PC-3 (cell line): ENCODE measurements at regions not wholly inside any gene's neighbourhood (a gene's known extent, or its start where the extent isn't known, plus 50 kb on each side); places are given as distances from the start of the nearest gene placed in this dataset.

Source experiments
- ATAC-seq: fragments of 200-7000 bp; cut with Tn5 transposase; 2 replicates; pipeline ENCODE4 v1.9.1; 2020; ENCODE audit warnings: mild to moderate bottlenecking, moderate library complexity
- BruUV-seq: library from RNA; stranded (reverse); fragments of 400-500 nt; replicated peaks from 2 replicates; lab custom pipeline; 2021; lab: Mats Ljungman, UMichigan
- CTCF ChIA-PET: fragments of 300-600 bp; sonication (Branson Sonifier 250); formaldehyde crosslinking; loops from one replicate; lab custom pipeline; 2022; ENCODE audit warnings: antibody characterized with exemption; lab: Charles Lee
- POLR2A ChIA-PET: fragments of 300-600 bp; sonication (Branson Sonifier 250); formaldehyde crosslinking; loops from one replicate; lab custom pipeline; 2022; ENCODE audit warnings: antibody characterized with exemption; ENCODE audit not compliant: unreplicated experiment; lab: Charles Lee
- DNase-seq: peaks from one replicate; pipeline ENCODE4 v3.0.0-alpha.2; 2015
- H2AFZ ChIP-seq: fragments of 300-600 bp; sonication (generic); 2 replicates; pipeline ENCODE4 v1.6.0; 2016; ENCODE audit warnings: antibody characterized with exemption, low read length
- H3F3A ChIP-seq: fragments of 300-600 bp; sonication (generic); one replicate; pipeline ENCODE4 v1.6.0; 2017; ENCODE audit warnings: antibody characterized with exemption, low read length, control low read depth, mild to moderate bottlenecking; ENCODE audit not compliant: unreplicated experiment
- H3K27ac ChIP-seq: fragments of 300-600 bp; sonication (generic); 2 replicates; pipeline ENCODE4 v1.5.1; 2016; ENCODE audit warnings: mild to moderate bottlenecking, low read length
- H3K27me3 ChIP-seq: fragments of 300-600 bp; sonication (generic); 2 replicates; pipeline ENCODE4 v1.6.1; 2016; ENCODE audit warnings: low read length, mixed read lengths
- H3K36me3 ChIP-seq: fragments of 300-600 bp; sonication (generic); 2 replicates; pipeline ENCODE4 v1.6.1; 2016; ENCODE audit warnings: low read depth, mixed run types, low read length, mixed read lengths
- H3K4me1 ChIP-seq: fragments of 300-600 bp; sonication (generic); 2 replicates; pipeline ENCODE4 v1.5.1; 2016; ENCODE audit warnings: low read length; ENCODE audit not compliant: insufficient read depth
- H3K4me2 ChIP-seq: fragments of 300-600 bp; sonication (generic); 2 replicates; pipeline ENCODE4 v1.6.0; 2016; ENCODE audit warnings: low read length
- H3K4me3 ChIP-seq: fragments of 300-600 bp; sonication (generic); 2 replicates; pipeline ENCODE4 v1.5.1; 2016; ENCODE audit warnings: mild to moderate bottlenecking, low read length, mixed read lengths
- H3K79me2 ChIP-seq: fragments of 300-600 bp; sonication (generic); 2 replicates; pipeline ENCODE4 v1.6.1; 2017; ENCODE audit warnings: low read length, mixed read lengths
- H3K9ac ChIP-seq: fragments of 300-600 bp; sonication (generic); 2 replicates; pipeline ENCODE4 v1.6.0; 2016; ENCODE audit warnings: mild to moderate bottlenecking, low read length
- H3K9me2 ChIP-seq: fragments of 300-600 bp; sonication (generic); replicated peaks from 2 replicates; pipeline ENCODE4 v1.6.1; 2016; ENCODE audit warnings: mixed run types, low read length, mixed read lengths
- H3K9me3 ChIP-seq: fragments of 300-600 bp; sonication (generic); 2 replicates; pipeline ENCODE4 v1.6.1; 2016; ENCODE audit warnings: low read length, mixed read lengths
- H4K20me1 ChIP-seq: fragments of 300-600 bp; sonication (generic); 2 replicates; pipeline ENCODE4 v1.6.1; 2016; ENCODE audit warnings: low read length, mixed read lengths
- EZH2 ChIP-seq: fragments of 300-600 bp; sonication (generic); IDR thresholded peaks from one replicate; pipeline ENCODE4 v1.6.1; 2017; ENCODE audit warnings: antibody characterized with exemption, mild to moderate bottlenecking, low read length; ENCODE audit not compliant: unreplicated experiment
- EZH2phosphoT487 ChIP-seq: fragments of 300-600 bp; sonication (generic); IDR thresholded peaks from 2 replicates; pipeline ENCODE4 v1.6.1; 2018; ENCODE audit warnings: mild to moderate bottlenecking, antibody characterized with exemption, low read length, borderline replicate concordance
- intact Hi-C: fragments of 100-400 bp; cut with micrococcal nuclease; formaldehyde crosslinking; loops from 2 replicates; pipeline ENCODE4 v1.9.0; 2023
- TF ChIP-seq, protein P1 (sequence below): fragments of 300-600 bp; sonication (generic); conservative IDR thresholded peaks from 2 replicates; pipeline ENCODE4 v1.5.1; 2017; ENCODE audit warnings: antibody characterized with exemption, low read depth, mild to moderate bottlenecking, low read length

GRCh38 chr4:8698341-8699062 lies 105.9 kb downstream of the CPZ start:
- no peaks in the 10 kb centered on the region for H3K9me2 ChIP-seq
- H3K79me2 ChIP-seq: no peaks in the 10 kb centered on the region
- DNase-seq: no peak
- peaks cover 94% of the 10 kb centered on the region for H3K27me3 ChIP-seq
- H3K9me3 ChIP-seq: no peaks in the 10 kb centered on the region
- H3K27ac ChIP-seq: no peak overlapping the region
- no peaks in the 10 kb centered on the region for H3F3A ChIP-seq
- BruUV-seq: no TSS peak
- H3K4me1 ChIP-seq: no peaks in the 10 kb centered on the region
- no peak overlapping the region for H3K9ac ChIP-seq
- ATAC-seq: no peak
- H3K4me3 ChIP-seq: no peak overlapping the region
- no peaks in the 10 kb centered on the region for H3K36me3 ChIP-seq
- H4K20me1 ChIP-seq: no peaks in the 10 kb centered on the region
- TF ChIP-seq, protein P1, sequence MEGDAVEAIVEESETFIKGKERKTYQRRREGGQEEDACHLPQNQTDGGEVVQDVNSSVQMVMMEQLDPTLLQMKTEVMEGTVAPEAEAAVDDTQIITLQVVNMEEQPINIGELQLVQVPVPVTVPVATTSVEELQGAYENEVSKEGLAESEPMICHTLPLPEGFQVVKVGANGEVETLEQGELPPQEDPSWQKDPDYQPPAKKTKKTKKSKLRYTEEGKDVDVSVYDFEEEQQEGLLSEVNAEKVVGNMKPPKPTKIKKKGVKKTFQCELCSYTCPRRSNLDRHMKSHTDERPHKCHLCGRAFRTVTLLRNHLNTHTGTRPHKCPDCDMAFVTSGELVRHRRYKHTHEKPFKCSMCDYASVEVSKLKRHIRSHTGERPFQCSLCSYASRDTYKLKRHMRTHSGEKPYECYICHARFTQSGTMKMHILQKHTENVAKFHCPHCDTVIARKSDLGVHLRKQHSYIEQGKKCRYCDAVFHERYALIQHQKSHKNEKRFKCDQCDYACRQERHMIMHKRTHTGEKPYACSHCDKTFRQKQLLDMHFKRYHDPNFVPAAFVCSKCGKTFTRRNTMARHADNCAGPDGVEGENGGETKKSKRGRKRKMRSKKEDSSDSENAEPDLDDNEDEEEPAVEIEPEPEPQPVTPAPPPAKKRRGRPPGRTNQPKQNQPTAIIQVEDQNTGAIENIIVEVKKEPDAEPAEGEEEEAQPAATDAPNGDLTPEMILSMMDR: no peak
- TF ChIP-seq EZH2phosphoT487 (no peak), EZH2 (no peak)
- ChIA-PET POLR2A (no interaction called here), CTCF (no interaction called here)
- no peak overlapping the region for H2AFZ ChIP-seq
- intact Hi-C loops: no loop called here
- H3K4me2 ChIP-seq: no peak overlapping the region

- H3K27me3 ChIP-seq: peaks cover 95% of the 10 kb centered on the region
- TF ChIP-seq EZH2phosphoT487: no peak
- TF ChIP-seq, protein P1: no peak
- TF ChIP-seq EZH2: no peak
- CTCF ChIA-PET: no interaction called here
- H3K9ac ChIP-seq: no peak overlapping the region
- DNase-seq (no peak), ATAC-seq (no peak)
- no peaks in the 10 kb centered on the region for H3K4me1 ChIP-seq
- no peak overlapping the region for H2AFZ ChIP-seq
- no peaks in the 10 kb centered on the region for H3F3A ChIP-seq
- intact Hi-C loops: no loop called here
- no peaks in the 10 kb centered on the region for H3K36me3 ChIP-seq
- POLR2A ChIA-PET: no interaction called here
- no peak overlapping the region for H3K27ac ChIP-seq
- no peak overlapping the region for H3K4me3 ChIP-seq
- H3K79me2 ChIP-seq: no peaks in the 10 kb centered on the region
- H3K4me2 ChIP-seq: no peak overlapping the region
- no peaks in the 10 kb centered on the region for H4K20me1 ChIP-seq
- no peaks in the 10 kb centered on the region for H3K9me2 ChIP-seq
- no TSS peak for BruUV-seq
- H3K9me3 ChIP-seq: no peaks in the 10 kb centered on the region
These were observed 105.3 kb downstream of the CPZ start for GRCh38 chr4:8697826-8698225.

DNA sequence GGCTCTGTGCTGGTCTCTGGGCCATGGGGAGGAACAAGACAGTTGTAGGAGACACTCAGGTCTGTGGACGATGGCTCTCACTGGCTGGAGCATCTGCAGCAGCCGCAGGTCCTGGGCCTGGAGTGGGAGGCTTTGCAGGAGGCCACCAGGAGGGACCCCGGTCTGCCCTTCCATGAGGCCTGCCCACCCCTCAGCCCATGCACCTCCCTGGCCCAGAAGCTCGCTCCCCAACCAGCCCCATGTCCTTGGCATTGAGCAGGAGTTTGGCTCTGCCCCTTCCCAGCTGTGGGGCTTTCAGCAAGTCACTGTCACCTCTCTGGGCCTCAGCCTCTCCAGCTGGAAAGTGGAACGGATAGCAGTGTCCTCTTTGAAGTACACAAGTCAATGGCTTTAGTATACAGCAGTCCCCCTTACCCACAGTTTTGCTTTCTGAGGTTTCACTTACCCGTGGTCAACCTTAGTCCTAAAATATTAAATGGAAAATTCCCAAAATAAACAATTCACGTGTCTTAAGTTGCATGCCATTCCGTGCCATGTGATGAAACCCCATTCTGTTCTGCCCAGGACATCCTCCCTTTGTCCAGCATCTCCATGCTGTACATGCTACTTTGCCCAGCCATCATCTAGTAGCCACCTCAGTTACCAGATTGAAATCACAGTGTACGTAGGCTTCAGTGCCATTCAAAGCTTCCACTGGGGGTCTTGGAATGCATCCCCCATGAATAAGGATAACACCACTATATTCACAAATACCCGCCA lies 104.0 kb downstream of the CPZ start:
- ATAC-seq (no peak), DNase-seq (no peak)
- Histone ChIP-seq H3K27me3 (peaks cover 93% of the 10 kb centered on the region), H3K27ac (no peak overlapping the region), H3K79me2 (no peaks in the 10 kb centered on the region), H3F3A (no peaks in the 10 kb centered on the region), H4K20me1 (no peaks in the 10 kb centered on the region), H3K36me3 (no peaks in the 10 kb centered on the region), H3K4me3 (no peak overlapping the region), H3K4me1 (no peaks in the 10 kb centered on the region), H3K4me2 (no peak overlapping the region), H2AFZ (no peak overlapping the region), H3K9me3 (no peaks in the 10 kb centered on the region), H3K9ac (no peak overlapping the region), H3K9me2 (no peaks in the 10 kb centered on the region)
- POLR2A ChIA-PET: no interaction called here
- CTCF ChIA-PET: no interaction called here
- intact Hi-C loops: no loop called here
- no peak for TF ChIP-seq EZH2phosphoT487
- TF ChIP-seq EZH2: no peak
- TF ChIP-seq, protein P1: no peak
- BruUV-seq: no TSS peak
